Choroid plexus epithelial cell (primary cell): ENCODE measurements at regions not wholly inside any gene's neighbourhood (a gene's known extent, or its start where the extent isn't known, plus 50 kb on each side); places are given as distances from the start of the nearest gene placed in this dataset.

Source experiments
- DNase-seq: peaks from one replicate; pipeline ENCODE4 v3.0.0-alpha.2; 2010; ENCODE audit warnings: low read depth
- H3K4me3 ChIP-seq: 2 replicates; pipeline ENCODE4 v1.5.1; 2011; ENCODE audit warnings: low read depth, mild to moderate bottlenecking, control low read depth, low read length, moderate library complexity
- CTCF ChIP-seq: conservative IDR thresholded peaks from 2 replicates; pipeline ENCODE4 v1.5.1; 2011; ENCODE audit warnings: low read depth, mild to moderate bottlenecking, control low read depth, inconsistent platforms, low read length, moderate library complexity

DNA sequence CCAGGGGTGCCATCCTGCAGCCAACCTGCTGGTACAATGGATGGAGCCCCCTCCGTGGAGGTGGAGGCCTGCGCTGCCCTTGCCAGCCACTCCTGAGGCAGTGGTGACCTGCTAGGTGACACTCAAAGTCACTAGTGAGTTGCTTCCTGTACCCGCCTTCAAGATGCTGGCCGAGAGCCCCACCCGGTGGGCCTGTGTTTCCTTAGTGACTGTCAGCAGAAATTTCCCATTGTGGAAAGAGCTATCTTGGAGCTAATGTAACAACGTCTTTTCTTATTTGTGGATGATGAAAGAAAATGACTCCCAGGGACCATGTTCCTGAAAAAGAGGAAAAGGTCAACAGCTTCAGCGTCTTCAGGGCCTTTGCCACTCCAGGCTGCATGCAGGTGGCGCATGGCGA lies 117.0 kb upstream of the BOD1 start:
- DNase-seq = no peak
- H3K4me3 ChIP-seq = no peak overlapping the region
- TF ChIP-seq CTCF = no peak

- no peak overlapping the region for H3K4me3 ChIP-seq
- DNase-seq = no peak
- TF ChIP-seq CTCF = no peak
Measured at GRCh38 chr5:173733831-173734501, 117.5 kb upstream of the BOD1 start.

DNA sequence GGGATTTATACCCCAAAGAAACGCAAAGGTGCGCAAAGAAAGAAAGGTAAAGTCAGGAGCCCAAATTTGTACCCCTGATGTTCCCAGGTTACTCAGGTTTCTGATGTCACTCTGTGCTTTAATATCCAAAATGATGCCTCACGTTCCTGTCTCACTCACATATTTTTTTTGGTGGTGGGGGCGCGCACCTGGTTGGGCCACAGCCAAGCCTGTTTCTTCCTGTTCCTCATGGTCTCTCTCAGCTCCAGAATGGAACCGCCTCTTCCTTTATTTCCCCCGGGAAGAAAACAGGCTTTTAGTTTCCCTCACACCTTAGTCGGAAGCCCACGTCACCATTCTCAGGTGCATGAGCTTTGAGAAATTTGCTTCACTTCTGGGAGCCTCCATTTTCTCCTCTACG lies 118.3 kb upstream of the BOD1 start:
- no peak for DNase-seq
- no peak overlapping the region for H3K4me3 ChIP-seq
- TF ChIP-seq CTCF = no peak

GRCh38 chr5:173735184-173735583 lies 118.7 kb upstream of the BOD1 start:
- no peak for DNase-seq
- TF ChIP-seq CTCF = no peak
- H3K4me3 ChIP-seq = no peak overlapping the region

DNA sequence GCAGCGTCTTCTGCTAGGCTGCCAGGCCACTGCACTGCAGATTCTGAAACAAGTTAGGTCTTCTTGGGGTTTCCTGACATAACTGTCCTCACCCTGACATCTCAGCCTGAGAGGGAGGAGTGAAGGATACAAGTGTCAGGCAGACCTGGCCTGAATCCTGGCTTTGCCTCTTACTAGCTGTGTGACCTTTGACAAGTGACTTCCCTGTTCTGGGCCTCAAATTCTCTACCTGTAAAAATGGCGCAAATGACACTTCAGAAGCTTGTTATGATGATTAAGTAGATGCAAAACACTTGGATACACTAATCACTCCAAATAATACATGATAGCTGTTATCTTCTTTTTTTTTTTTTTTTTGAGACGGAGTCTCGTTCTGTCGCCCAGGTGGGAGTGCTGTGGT lies 119.2 kb upstream of the BOD1 start:
- H3K4me3 ChIP-seq = no peak overlapping the region
- DNase-seq = no peak
- no peak for TF ChIP-seq CTCF

DNA sequence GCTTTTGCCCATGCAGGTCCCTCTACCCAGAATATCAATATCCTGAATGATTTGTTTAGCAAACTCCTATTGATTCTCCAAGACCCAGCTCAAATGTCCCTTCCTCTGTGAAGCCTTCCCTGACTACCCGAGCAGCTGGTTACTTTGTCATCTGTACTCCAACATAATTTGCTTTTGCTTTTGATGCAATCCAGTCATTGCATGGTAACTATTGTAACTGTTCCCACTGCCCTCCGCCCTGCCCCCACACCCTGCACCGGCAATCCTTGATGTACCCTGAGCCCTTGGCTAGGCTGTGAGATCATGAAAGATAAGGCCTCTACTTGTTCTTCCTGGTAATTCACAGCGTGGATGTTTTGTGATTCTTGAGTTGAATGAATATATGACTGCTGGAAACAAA lies 119.9 kb upstream of the BOD1 start:
- H3K4me3 ChIP-seq = no peak overlapping the region
- no peak for TF ChIP-seq CTCF

GRCh38 chr5:173736923-173737412 lies 120.5 kb upstream of the BOD1 start:
- TF ChIP-seq CTCF = no peak
- DNase-seq = no peak
- no peak overlapping the region for H3K4me3 ChIP-seq

More for the DNA sequence above, 119.9 kb upstream of the BOD1 start:
- no peak for DNase-seq
